ENCODE measurements at regions not wholly inside any gene's neighbourhood (a gene's known extent, or its start where the extent isn't known, plus 50 kb on each side); places are given as distances from the start of the nearest gene placed in this dataset.
"Not testable (repeated sequence)": the region's sequence is repeated elsewhere in the genome, so short reads cannot be mapped to it uniquely, and the experiment has no call there.

- no peak for DNase-seq
These were observed 73.5 kb downstream of the GOLGA8G start for GRCh38 chr15:28459279-28459678.

GRCh38 chr15:28457396-28457932 lies 75.3 kb downstream of the GOLGA8G start:
- peak; percentile 2 for DNase-seq

GRCh38 chr15:28456476-28457395 lies 76.0 kb downstream of the GOLGA8G start:
- no peak for DNase-seq

GRCh38 chr15:28455537-28456475 lies 77.0 kb downstream of the GOLGA8G start:
- not testable (repeated sequence) for DNase-seq

GRCh38 chr15:28454751-28455220 lies 76.3 kb downstream of the GOLGA8F start:
- DNase-seq, result not testable (repeated sequence)

All from activated CD4-positive, alpha-beta T cell treated with anti-CD3 and anti-CD28 coated beads for 48 hours (primary cell).